OCI-LY1 (cell line): ENCODE measurements at regions not wholly inside any gene's neighbourhood (a gene's known extent, or its start where the extent isn't known, plus 50 kb on each side); places are given as distances from the start of the nearest gene placed in this dataset.

ENCODE experiments used
- H2AFZ ChIP-seq: fragments of 200-600 bp; sonication (generic), shearing (Covaris generic); 2 replicates; pipeline ENCODE4 v1.6.0; 2014; ENCODE audit warnings: antibody characterized with exemption, mild to moderate bottlenecking, low read length
- H3F3A ChIP-seq: fragments of 200-600 bp; sonication (generic), shearing (Covaris generic); 2 replicates; pipeline ENCODE4 v1.6.0; 2014; ENCODE audit warnings: mild to moderate bottlenecking, antibody characterized with exemption, low read length, moderate library complexity; ENCODE audit not compliant: insufficient read depth
- H3K27ac ChIP-seq: fragments of 200-600 bp; sonication (generic); 2 replicates; pipeline ENCODE4 v1.5.1; 2014; ENCODE audit warnings: low read length, mixed run types, mild to moderate bottlenecking, low read depth; ENCODE audit not compliant: poor library complexity, severe bottlenecking
- H3K27me3 ChIP-seq: fragments of 200-600 bp; sonication (generic); 2 replicates; pipeline ENCODE4 v1.6.0; 2014; ENCODE audit warnings: antibody characterized with exemption, mild to moderate bottlenecking, low read length, moderate library complexity; ENCODE audit not compliant: insufficient read depth
- H3K36me3 ChIP-seq: fragments of 200-600 bp; sonication (generic); 2 replicates; pipeline ENCODE4 v1.6.1; 2014; ENCODE audit warnings: mild to moderate bottlenecking, antibody characterized with exemption, low read length, moderate library complexity, mixed read lengths; ENCODE audit not compliant: insufficient read depth
- H3K4me1 ChIP-seq: fragments of 200-600 bp; sonication (generic); 2 replicates; pipeline ENCODE4 v1.5.1; 2014; ENCODE audit warnings: mild to moderate bottlenecking, low read length, moderate library complexity; ENCODE audit not compliant: insufficient read depth, severe bottlenecking
- H3K4me2 ChIP-seq: fragments of 200-600 bp; sonication (generic), shearing (Covaris generic); 2 replicates; pipeline ENCODE4 v1.6.1; 2014; ENCODE audit warnings: low read length
- H3K4me3 ChIP-seq: fragments of 200-600 bp; sonication (generic); 2 replicates; pipeline ENCODE4 v1.5.1; 2014; ENCODE audit warnings: low read length, low read depth, mild to moderate bottlenecking, mixed read lengths; ENCODE audit not compliant: poor library complexity, severe bottlenecking
- H3K79me2 ChIP-seq: fragments of 200-600 bp; shearing (Covaris generic); 2 replicates; pipeline ENCODE4 v1.6.1; 2016; ENCODE audit warnings: mixed run types, low read length, mixed read lengths; ENCODE audit not compliant: insufficient read depth
- H3K9ac ChIP-seq: fragments of 200-600 bp; sonication (generic), shearing (Covaris generic); 2 replicates; pipeline ENCODE4 v1.6.1; 2014; ENCODE audit warnings: mild to moderate bottlenecking, low read length, mixed read lengths
- H3K9me2 ChIP-seq: fragments of 200-600 bp; sonication (generic), shearing (Covaris generic); 2 replicates; pipeline ENCODE4 v1.6.1; 2014; ENCODE audit warnings: low read depth, mild to moderate bottlenecking, low read length, mixed read lengths
- H3K9me3 ChIP-seq: fragments of 200-600 bp; shearing (Covaris generic); 2 replicates; pipeline ENCODE4 v1.6.1; 2014; ENCODE audit warnings: low read length, mixed read lengths
- H4K20me1 ChIP-seq: fragments of 200-600 bp; sonication (generic), shearing (Covaris generic); 2 replicates; pipeline ENCODE4 v1.6.0; 2016; ENCODE audit warnings: mild to moderate bottlenecking, low read length; ENCODE audit not compliant: insufficient read depth
- CTCF ChIP-seq: fragments of 200-600 bp; sonication (generic), shearing (Covaris generic); IDR thresholded peaks from 2 replicates; pipeline ENCODE4 v1.5.1; 2017; ENCODE audit warnings: mild to moderate bottlenecking, antibody characterized with exemption, low read length, moderate library complexity, mixed read lengths
- EZH2 ChIP-seq: fragments of 200-600 bp; sonication (generic), shearing (Covaris generic); IDR thresholded peaks from 2 replicates; pipeline ENCODE4 v1.8.0; 2017; ENCODE audit warnings: borderline replicate concordance, mixed run types, mild to moderate bottlenecking, antibody characterized with exemption, low read length, moderate library complexity, mixed read lengths

DNA sequence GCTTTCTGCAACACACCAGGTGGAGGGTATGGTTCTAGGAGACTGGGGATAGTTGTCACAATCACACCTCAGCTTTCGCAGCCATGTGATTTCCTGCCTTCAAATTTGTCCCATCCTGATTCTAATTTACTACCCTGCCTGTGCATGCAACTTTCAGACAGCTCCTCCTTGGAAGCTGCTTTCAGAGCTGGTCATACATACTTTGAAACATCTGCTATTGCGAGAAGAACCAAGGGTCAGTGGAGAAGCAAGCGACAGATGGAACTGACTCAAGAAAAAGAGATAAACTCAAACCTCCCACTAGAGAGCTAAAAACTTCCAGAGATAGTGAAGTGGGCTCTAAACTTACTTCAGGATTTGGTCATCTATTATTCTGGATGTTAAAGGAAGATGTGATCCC is 381.7 kb upstream of the FGF13 start:
- H3K9me2 ChIP-seq, result no peaks in the 10 kb centered on the region
- H3K36me3 ChIP-seq, result no peaks in the 10 kb centered on the region
- no peak overlapping the region for H3K27ac ChIP-seq
- H4K20me1 ChIP-seq, result no peaks in the 10 kb centered on the region
- no peak overlapping the region for H3K4me2 ChIP-seq
- no peaks in the 10 kb centered on the region for H3K27me3 ChIP-seq
- no peaks in the 10 kb centered on the region for H3K9me3 ChIP-seq
- no peak overlapping the region for H3K4me3 ChIP-seq
- no peaks in the 10 kb centered on the region for H3F3A ChIP-seq
- TF ChIP-seq CTCF (no peak), EZH2 (no peak)
- no peaks in the 10 kb centered on the region for H3K79me2 ChIP-seq
- no peak overlapping the region for H3K9ac ChIP-seq
- H2AFZ ChIP-seq, result no peak overlapping the region
- no peaks in the 10 kb centered on the region for H3K4me1 ChIP-seq

DNA sequence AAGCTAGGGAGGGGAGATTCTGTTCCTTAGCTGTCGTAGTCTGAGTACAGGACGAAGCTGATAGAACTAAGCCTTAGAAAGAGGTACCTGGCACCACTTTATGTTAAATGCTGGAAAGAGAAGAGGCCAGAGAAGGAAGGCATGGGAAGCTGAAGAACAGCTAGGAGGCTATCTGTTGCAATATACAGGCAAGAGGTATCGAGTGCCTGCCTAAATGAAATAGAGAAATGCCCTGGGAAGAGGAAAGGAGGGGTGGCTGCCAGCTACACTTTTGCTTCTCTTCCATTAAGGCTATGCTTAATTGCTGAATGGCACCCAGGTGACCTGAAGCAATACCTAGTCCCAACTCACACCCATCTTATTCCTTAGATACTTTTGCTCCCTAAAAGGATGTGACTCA is 380.4 kb upstream of the FGF13 start:
- Histone ChIP-seq H3K9me2 (no peaks in the 10 kb centered on the region), H3K9me3 (no peaks in the 10 kb centered on the region), H3K4me2 (no peak overlapping the region), H3K79me2 (no peaks in the 10 kb centered on the region), H3F3A (no peaks in the 10 kb centered on the region), H3K9ac (no peak overlapping the region), H3K27me3 (no peaks in the 10 kb centered on the region), H2AFZ (no peak overlapping the region), H4K20me1 (no peaks in the 10 kb centered on the region), H3K4me1 (no peaks in the 10 kb centered on the region), H3K27ac (no peak overlapping the region), H3K36me3 (no peaks in the 10 kb centered on the region), H3K4me3 (no peak overlapping the region)
- TF ChIP-seq CTCF (no peak), EZH2 (no peak)

DNA sequence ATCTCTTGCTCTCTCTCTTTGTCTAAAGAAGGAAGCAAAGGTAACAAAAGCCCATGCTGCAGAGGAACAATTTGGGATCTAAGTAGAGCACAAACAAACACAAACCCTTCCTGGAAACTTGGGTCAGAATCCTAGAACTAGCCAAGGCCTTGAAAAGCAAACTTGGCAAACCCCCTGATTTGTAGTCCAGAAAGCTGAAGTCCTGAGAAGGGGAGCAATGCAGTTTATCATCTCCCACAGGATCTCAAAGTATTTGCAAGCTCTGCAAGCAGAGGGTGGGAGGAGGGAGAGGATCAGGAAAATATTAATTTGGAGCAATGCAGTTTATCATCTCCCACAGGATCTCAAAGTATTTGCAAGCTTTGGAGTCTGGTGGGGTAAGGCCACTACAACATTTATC is 379.5 kb upstream of the FGF13 start:
- no peaks in the 10 kb centered on the region for H3K9me2 ChIP-seq
- H3K79me2 ChIP-seq, result no peaks in the 10 kb centered on the region
- H3K27ac ChIP-seq, result no peak overlapping the region
- no peaks in the 10 kb centered on the region for H3K27me3 ChIP-seq
- H3K9ac ChIP-seq, result no peak overlapping the region
- H3K4me1 ChIP-seq, result no peaks in the 10 kb centered on the region
- H2AFZ ChIP-seq, result no peak overlapping the region
- TF ChIP-seq CTCF (no peak), EZH2 (no peak)
- no peaks in the 10 kb centered on the region for H3F3A ChIP-seq
- no peaks in the 10 kb centered on the region for H4K20me1 ChIP-seq
- no peaks in the 10 kb centered on the region for H3K9me3 ChIP-seq
- H3K4me2 ChIP-seq, result no peak overlapping the region
- H3K36me3 ChIP-seq, result no peaks in the 10 kb centered on the region
- H3K4me3 ChIP-seq, result no peak overlapping the region
